MM.1S (cell line): ENCODE measurements at regions not wholly inside any gene's neighbourhood (a gene's known extent, or its start where the extent isn't known, plus 50 kb on each side); places are given as distances from the start of the nearest gene placed in this dataset.

Experiments
- DNase-seq: peaks from one replicate; pipeline ENCODE4 v3.0.0-alpha.2; 2015
- H2AFZ ChIP-seq: fragments of 300-600 bp; sonication (generic); 2 replicates; pipeline ENCODE4 v1.6.0; 2016; ENCODE audit warnings: antibody characterized with exemption, low read length
- H3F3A ChIP-seq: fragments of 300-600 bp; sonication (generic); 2 replicates; pipeline ENCODE4 v1.6.1; 2016; ENCODE audit warnings: mild to moderate bottlenecking, antibody characterized with exemption, low read length, moderate library complexity, mixed read lengths; ENCODE audit not compliant: insufficient read depth
- H3K27ac ChIP-seq: fragments of 300-600 bp; sonication (generic); 2 replicates; pipeline ENCODE4 v1.5.1; 2016; ENCODE audit warnings: mild to moderate bottlenecking, low read length
- H3K27me3 ChIP-seq: fragments of 300-600 bp; sonication (generic); replicated peaks from 2 replicates; pipeline ENCODE4 v1.6.0; 2016; ENCODE audit warnings: low read length; ENCODE audit not compliant: insufficient read depth
- H3K36me3 ChIP-seq: fragments of 300-600 bp; sonication (generic); replicated peaks from 2 replicates; pipeline ENCODE4 v1.6.1; 2016; ENCODE audit warnings: mild to moderate bottlenecking, low read length, mixed read lengths; ENCODE audit not compliant: insufficient read depth
- H3K4me1 ChIP-seq: fragments of 300-600 bp; sonication (generic); 2 replicates; pipeline ENCODE4 v1.6.1; 2016; ENCODE audit warnings: low read length, mixed read lengths
- H3K4me2 ChIP-seq: fragments of 300-600 bp; sonication (generic); 2 replicates; pipeline ENCODE4 v1.6.0; 2016; ENCODE audit warnings: low read depth, low read length
- H3K4me3 ChIP-seq: fragments of 300-600 bp; sonication (generic); 2 replicates; pipeline ENCODE4 v1.5.1; 2016; ENCODE audit warnings: low read length, mixed read lengths
- H3K79me2 ChIP-seq: fragments of 300-600 bp; sonication (generic); 2 replicates; pipeline ENCODE4 v1.6.1; 2016; ENCODE audit warnings: mixed run types, low read length, mixed read lengths
- H3K9ac ChIP-seq: fragments of 300-600 bp; sonication (generic); 2 replicates; pipeline ENCODE4 v1.6.1; 2016; ENCODE audit warnings: low read length, mixed read lengths
- H3K9me2 ChIP-seq: fragments of 300-600 bp; sonication (generic); replicated peaks from 2 replicates; pipeline ENCODE4 v1.6.1; 2016; ENCODE audit warnings: mild to moderate bottlenecking, low read length, mixed read lengths; ENCODE audit not compliant: insufficient read depth
- H3K9me3 ChIP-seq: fragments of 300-600 bp; sonication (generic); replicated peaks from 2 replicates; pipeline ENCODE4 v1.6.1; 2016; ENCODE audit warnings: mild to moderate bottlenecking, low read length, mixed read lengths; ENCODE audit not compliant: insufficient read depth
- H4K20me1 ChIP-seq: fragments of 300-600 bp; sonication (generic); 2 replicates; pipeline ENCODE4 v1.6.1; 2016; ENCODE audit warnings: mild to moderate bottlenecking, low read length, moderate library complexity, mixed read lengths; ENCODE audit not compliant: insufficient read depth
- EZH2 ChIP-seq: fragments of 300-600 bp; sonication (generic); optimal IDR thresholded peaks from 2 replicates; pipeline ENCODE3; 2017; ENCODE audit warnings: low read depth, mild to moderate bottlenecking, antibody characterized with exemption, low read length, mixed read lengths
- EZH2phosphoT487 ChIP-seq: fragments of 300-600 bp; sonication (generic); IDR thresholded peaks from 2 replicates; pipeline ENCODE4 v1.6.1; 2018; ENCODE audit warnings: antibody characterized with exemption, low read length
- TF ChIP-seq, protein P1 (sequence below): fragments of 300-600 bp; sonication (generic); IDR thresholded peaks from 2 replicates; pipeline ENCODE4 v1.5.1; 2016; ENCODE audit warnings: antibody characterized with exemption, low read length, mixed read lengths

DNA sequence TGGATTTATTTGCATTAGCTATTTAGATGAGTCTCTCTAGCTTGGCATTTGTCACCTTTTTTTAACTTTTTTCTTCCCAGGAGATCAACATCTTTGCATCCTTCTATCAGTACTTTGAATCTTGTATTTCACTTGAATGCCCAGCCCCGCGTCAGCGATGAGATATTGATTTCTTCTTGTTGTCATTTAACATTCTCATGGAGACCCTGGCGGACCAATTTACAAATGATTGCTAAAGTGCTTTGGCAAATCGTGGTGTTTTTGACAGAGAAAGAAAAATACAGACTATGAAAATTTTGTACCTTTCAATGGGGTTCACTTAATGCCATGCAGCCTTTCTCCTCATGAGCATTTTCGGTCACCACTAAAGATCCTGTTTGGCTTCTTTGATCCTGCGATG, 269.7 kb downstream of the ABCC12 start:
- Histone ChIP-seq H2AFZ (no peak overlapping the region), H3K4me3 (no peak overlapping the region), H3K4me2 (no peak overlapping the region), H3K27ac (no peak overlapping the region), H3K27me3 (no peaks in the 10 kb centered on the region), H3K9ac (no peak overlapping the region), H3K9me3 (no peaks in the 10 kb centered on the region), H3K79me2 (no peaks in the 10 kb centered on the region), H4K20me1 (no peaks in the 10 kb centered on the region), H3K4me1 (no peaks in the 10 kb centered on the region), H3K36me3 (no peaks in the 10 kb centered on the region), H3K9me2 (no peaks in the 10 kb centered on the region), H3F3A (no peaks in the 10 kb centered on the region)
- DNase-seq, result no peak
- no peak for TF ChIP-seq EZH2phosphoT487
- no peak for TF ChIP-seq EZH2
- TF ChIP-seq, protein P1, sequence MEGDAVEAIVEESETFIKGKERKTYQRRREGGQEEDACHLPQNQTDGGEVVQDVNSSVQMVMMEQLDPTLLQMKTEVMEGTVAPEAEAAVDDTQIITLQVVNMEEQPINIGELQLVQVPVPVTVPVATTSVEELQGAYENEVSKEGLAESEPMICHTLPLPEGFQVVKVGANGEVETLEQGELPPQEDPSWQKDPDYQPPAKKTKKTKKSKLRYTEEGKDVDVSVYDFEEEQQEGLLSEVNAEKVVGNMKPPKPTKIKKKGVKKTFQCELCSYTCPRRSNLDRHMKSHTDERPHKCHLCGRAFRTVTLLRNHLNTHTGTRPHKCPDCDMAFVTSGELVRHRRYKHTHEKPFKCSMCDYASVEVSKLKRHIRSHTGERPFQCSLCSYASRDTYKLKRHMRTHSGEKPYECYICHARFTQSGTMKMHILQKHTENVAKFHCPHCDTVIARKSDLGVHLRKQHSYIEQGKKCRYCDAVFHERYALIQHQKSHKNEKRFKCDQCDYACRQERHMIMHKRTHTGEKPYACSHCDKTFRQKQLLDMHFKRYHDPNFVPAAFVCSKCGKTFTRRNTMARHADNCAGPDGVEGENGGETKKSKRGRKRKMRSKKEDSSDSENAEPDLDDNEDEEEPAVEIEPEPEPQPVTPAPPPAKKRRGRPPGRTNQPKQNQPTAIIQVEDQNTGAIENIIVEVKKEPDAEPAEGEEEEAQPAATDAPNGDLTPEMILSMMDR, result no peak

DNA sequence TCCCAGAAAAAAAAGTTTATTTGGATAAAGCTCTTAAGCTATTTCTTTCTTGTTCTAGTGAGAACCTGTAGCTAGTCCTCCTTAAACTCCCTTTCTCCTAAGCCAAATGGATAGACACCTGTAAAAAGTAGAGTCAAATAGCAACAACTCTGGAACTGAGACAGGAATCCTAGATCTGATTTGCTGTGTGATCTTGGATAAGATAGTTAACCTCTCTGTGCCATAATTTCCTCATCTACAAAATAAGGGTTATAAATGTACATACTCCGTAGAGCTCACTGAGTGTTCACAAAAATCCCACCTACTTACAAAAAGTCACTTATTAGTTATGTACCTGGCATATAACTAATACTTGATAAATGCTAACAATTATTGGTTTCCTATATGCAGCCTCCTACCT, 270.3 kb downstream of the ABCC12 start:
- Histone ChIP-seq H3K4me3 (no peak overlapping the region), H3K27ac (no peak overlapping the region), H4K20me1 (no peaks in the 10 kb centered on the region), H3K79me2 (no peaks in the 10 kb centered on the region), H3F3A (no peaks in the 10 kb centered on the region), H3K9me3 (no peaks in the 10 kb centered on the region), H3K27me3 (no peaks in the 10 kb centered on the region), H3K9ac (no peak overlapping the region), H2AFZ (no peak overlapping the region), H3K36me3 (no peaks in the 10 kb centered on the region), H3K4me2 (no peak overlapping the region), H3K4me1 (no peaks in the 10 kb centered on the region), H3K9me2 (no peaks in the 10 kb centered on the region)
- TF ChIP-seq EZH2phosphoT487 (no peak), EZH2 (no peak)
- TF ChIP-seq, protein P1, result no peak
- no peak for DNase-seq

DNA sequence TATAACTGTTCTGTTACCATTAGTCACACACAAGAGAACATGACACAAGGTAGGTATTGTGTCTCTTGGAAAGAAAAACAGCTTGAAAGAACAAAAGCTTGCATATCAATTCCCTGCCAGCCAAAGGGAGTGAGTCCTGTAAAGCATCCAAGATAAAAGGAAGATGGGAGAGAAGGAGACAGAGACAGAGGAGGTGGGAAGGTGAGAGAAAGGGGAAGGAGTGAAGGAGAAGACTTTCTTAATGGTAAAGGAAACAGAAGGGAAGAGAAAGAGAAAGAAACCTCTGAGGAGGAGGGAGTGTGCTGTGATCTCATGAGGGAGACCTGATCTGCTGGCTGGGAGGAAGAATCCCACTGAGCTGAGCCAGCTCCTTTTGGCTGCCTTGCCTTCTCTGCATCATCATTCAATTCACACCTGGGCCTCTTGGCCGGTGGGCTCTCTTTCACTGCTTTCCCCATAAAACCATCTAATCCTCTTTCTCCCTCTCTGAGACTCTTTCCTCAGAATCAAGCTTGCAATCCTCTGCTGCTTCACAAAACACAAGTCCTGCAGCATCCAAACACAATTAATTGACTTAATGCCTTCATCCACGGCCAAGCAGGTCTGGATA, 271.6 kb downstream of the ABCC12 start:
- H3K9me3 ChIP-seq, result no peaks in the 10 kb centered on the region
- H3K9me2 ChIP-seq, result no peaks in the 10 kb centered on the region
- H3K27me3 ChIP-seq, result no peaks in the 10 kb centered on the region
- no peak overlapping the region for H3K9ac ChIP-seq
- no peaks in the 10 kb centered on the region for H3K79me2 ChIP-seq
- H4K20me1 ChIP-seq, result no peaks in the 10 kb centered on the region
- H3K36me3 ChIP-seq, result no peaks in the 10 kb centered on the region
- H3K27ac ChIP-seq, result no peak overlapping the region
- H3K4me1 ChIP-seq, result no peaks in the 10 kb centered on the region
- H3F3A ChIP-seq, result no peaks in the 10 kb centered on the region
- H3K4me2 ChIP-seq, result no peak overlapping the region
- H2AFZ ChIP-seq, result no peak overlapping the region
- TF ChIP-seq EZH2phosphoT487, result no peak
- TF ChIP-seq, protein P1, result no peak
- TF ChIP-seq EZH2, result no peak
- no peak overlapping the region for H3K4me3 ChIP-seq
- DNase-seq, result no peak
